ENCODE measurements at regions not wholly inside any gene's neighbourhood (a gene's known extent, or its start where the extent isn't known, plus 50 kb on each side); places are given as distances from the start of the nearest gene placed in this dataset.

DNA sequence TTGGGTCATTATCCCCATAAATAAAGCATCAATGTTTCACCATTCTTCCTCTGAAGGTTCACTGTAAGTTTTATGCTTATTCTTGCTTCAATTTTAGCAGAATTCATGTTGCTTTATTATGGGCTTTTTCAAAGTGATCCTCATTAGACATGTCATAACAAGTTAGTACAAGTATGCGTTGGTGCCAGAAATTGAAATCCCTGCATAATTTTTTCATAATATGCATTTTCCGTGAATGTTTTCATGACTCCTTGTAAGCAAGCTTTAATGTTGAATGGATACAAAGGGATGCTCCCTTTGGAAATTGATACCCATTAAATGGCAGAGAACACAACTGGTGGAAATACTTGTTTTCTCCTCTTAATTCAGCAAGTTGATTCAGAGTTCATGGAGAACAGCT, 179.7 kb downstream of the ST6GAL2 start:
- Histone ChIP-seq H3K4me3 (ENCODE audit: low read length) (no peak overlapping the region), H3K27me3 (ENCODE audit: control insufficient read depth, low read length) (no peaks in the 10 kb centered on the region), H3K79me2 (ENCODE audit: control insufficient read depth, low read length) (no peaks in the 10 kb centered on the region), H3K36me3 (ENCODE audit: control insufficient read depth, low read length) (no peaks in the 10 kb centered on the region), H3K9me2 (replicated peaks; ENCODE audit: control insufficient read depth, low read length) (no peaks in the 10 kb centered on the region), H3K4me2 (ENCODE audit: low read length) (no peak overlapping the region), H4K20me1 (ENCODE audit: control insufficient read depth, insufficient read depth, low read depth, low read length) (no peaks in the 10 kb centered on the region), H3K9me3 (ENCODE audit: control insufficient read depth, insufficient read depth, low read length) (no peaks in the 10 kb centered on the region; the same call in 1 of the 2 replicates), H3F3A (ENCODE audit: control insufficient read depth, insufficient read depth) (no peaks in the 10 kb centered on the region), H3K4me1 (ENCODE audit: control insufficient read depth, low read length) (no peaks in the 10 kb centered on the region), H3K27ac (ENCODE audit: low read depth, low read length) (no peak overlapping the region)
- no peak for TF ChIP-seq EZH2phosphoT487 (IDR thresholded peaks at IDR 0.05; ENCODE audit: borderline replicate concordance, low read length)
- TF ChIP-seq, protein P1, sequence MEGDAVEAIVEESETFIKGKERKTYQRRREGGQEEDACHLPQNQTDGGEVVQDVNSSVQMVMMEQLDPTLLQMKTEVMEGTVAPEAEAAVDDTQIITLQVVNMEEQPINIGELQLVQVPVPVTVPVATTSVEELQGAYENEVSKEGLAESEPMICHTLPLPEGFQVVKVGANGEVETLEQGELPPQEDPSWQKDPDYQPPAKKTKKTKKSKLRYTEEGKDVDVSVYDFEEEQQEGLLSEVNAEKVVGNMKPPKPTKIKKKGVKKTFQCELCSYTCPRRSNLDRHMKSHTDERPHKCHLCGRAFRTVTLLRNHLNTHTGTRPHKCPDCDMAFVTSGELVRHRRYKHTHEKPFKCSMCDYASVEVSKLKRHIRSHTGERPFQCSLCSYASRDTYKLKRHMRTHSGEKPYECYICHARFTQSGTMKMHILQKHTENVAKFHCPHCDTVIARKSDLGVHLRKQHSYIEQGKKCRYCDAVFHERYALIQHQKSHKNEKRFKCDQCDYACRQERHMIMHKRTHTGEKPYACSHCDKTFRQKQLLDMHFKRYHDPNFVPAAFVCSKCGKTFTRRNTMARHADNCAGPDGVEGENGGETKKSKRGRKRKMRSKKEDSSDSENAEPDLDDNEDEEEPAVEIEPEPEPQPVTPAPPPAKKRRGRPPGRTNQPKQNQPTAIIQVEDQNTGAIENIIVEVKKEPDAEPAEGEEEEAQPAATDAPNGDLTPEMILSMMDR (IDR thresholded peaks at IDR 0.05; ENCODE audit: low read depth, low read length, poor library complexity, severe bottlenecking) = no peak

DNA sequence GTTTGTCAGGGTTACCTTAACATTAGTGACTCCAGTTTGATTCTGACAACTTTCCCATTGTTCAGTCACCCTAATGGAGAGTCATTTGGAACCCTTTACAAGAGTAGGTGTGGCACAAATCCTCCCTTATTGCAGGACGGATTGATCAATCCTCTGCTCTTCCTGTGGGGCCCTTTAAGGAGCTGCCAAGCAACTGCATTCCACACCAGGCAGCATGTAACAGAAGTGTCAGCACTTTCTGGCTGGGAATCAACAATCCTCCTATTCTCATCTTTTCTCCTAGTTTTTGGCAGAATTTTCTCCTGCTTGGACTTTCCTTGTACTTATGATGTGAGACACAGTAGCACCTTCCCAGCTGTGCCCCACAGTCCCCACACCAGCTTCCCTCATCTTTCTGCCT, 177.8 kb downstream of the ST6GAL2 start:
- Histone ChIP-seq H3K4me1 (ENCODE audit: control insufficient read depth, low read length) (no peaks in the 10 kb centered on the region), H3K27ac (ENCODE audit: low read depth, low read length) (no peak overlapping the region), H3K27me3 (ENCODE audit: control insufficient read depth, low read length) (no peaks in the 10 kb centered on the region), H3K4me2 (ENCODE audit: low read length) (no peak overlapping the region), H3K9me2 (replicated peaks; ENCODE audit: control insufficient read depth, low read length) (no peaks in the 10 kb centered on the region), H3K9me3 (ENCODE audit: control insufficient read depth, insufficient read depth, low read length) (peaks cover 3% of the 10 kb centered on the region; the same call in 1 of the 2 replicates), H3K36me3 (ENCODE audit: control insufficient read depth, low read length) (no peaks in the 10 kb centered on the region), H4K20me1 (ENCODE audit: control insufficient read depth, insufficient read depth, low read depth, low read length) (no peaks in the 10 kb centered on the region), H3F3A (ENCODE audit: control insufficient read depth, insufficient read depth) (no peaks in the 10 kb centered on the region), H3K4me3 (ENCODE audit: low read length) (no peak overlapping the region), H3K79me2 (ENCODE audit: control insufficient read depth, low read length) (no peaks in the 10 kb centered on the region)
- TF ChIP-seq EZH2phosphoT487 (IDR thresholded peaks at IDR 0.05; ENCODE audit: borderline replicate concordance, low read length) = no peak
- TF ChIP-seq, protein P1 (IDR thresholded peaks at IDR 0.05; ENCODE audit: low read depth, low read length, poor library complexity, severe bottlenecking) = no peak

DNA sequence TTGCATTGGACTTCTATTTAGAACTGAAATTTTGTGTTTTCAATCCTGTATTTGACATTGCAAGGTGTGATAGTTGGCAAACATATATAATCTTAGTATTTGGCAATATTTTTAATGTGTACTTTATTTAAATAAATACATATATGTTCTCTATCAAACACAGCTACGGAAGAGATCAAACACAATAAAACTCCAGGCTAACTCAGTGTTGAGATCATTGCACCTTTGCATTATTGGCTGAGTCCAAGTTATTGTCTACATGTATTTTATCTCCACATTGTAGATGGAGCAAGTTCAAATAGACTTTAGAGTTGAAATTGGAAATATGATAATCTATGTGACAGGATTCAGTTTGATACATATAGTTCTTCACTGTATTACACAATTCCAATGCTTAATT, 176.7 kb downstream of the ST6GAL2 start:
- Histone ChIP-seq H3K9me2 (replicated peaks; ENCODE audit: control insufficient read depth, low read length) (no peaks in the 10 kb centered on the region), H4K20me1 (ENCODE audit: control insufficient read depth, insufficient read depth, low read depth, low read length) (no peaks in the 10 kb centered on the region), H3K27me3 (ENCODE audit: control insufficient read depth, low read length) (no peaks in the 10 kb centered on the region), H3K9me3 (ENCODE audit: control insufficient read depth, insufficient read depth, low read length) (peaks cover 3% of the 10 kb centered on the region; the same call in 1 of the 2 replicates), H3K4me1 (ENCODE audit: control insufficient read depth, low read length) (no peaks in the 10 kb centered on the region), H3K4me2 (ENCODE audit: low read length) (no peak overlapping the region), H3K4me3 (ENCODE audit: low read length) (no peak overlapping the region), H3K27ac (ENCODE audit: low read depth, low read length) (no peak overlapping the region), H3K79me2 (ENCODE audit: control insufficient read depth, low read length) (no peaks in the 10 kb centered on the region), H3K36me3 (ENCODE audit: control insufficient read depth, low read length) (no peaks in the 10 kb centered on the region), H3F3A (ENCODE audit: control insufficient read depth, insufficient read depth) (no peaks in the 10 kb centered on the region)
- TF ChIP-seq, protein P1 (IDR thresholded peaks at IDR 0.05; ENCODE audit: low read depth, low read length, poor library complexity, severe bottlenecking) = no peak
- no peak for TF ChIP-seq EZH2phosphoT487 (IDR thresholded peaks at IDR 0.05; ENCODE audit: borderline replicate concordance, low read length)

All from DOHH2 (cell line).